Activated gamma-delta T cell treated with Interleukin-2 at 50 U/mL for 16 hours (primary cell): ENCODE measurements at regions not wholly inside any gene's neighbourhood (a gene's known extent, or its start where the extent isn't known, plus 50 kb on each side); places are given as distances from the start of the nearest gene placed in this dataset.
"Not testable (repeated sequence)": the region's sequence is repeated elsewhere in the genome, so short reads cannot be mapped to it uniquely, and the experiment has no call there.

Experiments used
- DNase-seq: peaks from one replicate; pipeline ENCODE4 v3.0.0-alpha.2; 2020

GRCh38 chr10:83680470-83680891 is 458.8 kb upstream of the GHITM start:
- no peak for DNase-seq

GRCh38 chr10:83682414-83682813 is 456.9 kb upstream of the GHITM start:
- DNase-seq = no peak

DNA sequence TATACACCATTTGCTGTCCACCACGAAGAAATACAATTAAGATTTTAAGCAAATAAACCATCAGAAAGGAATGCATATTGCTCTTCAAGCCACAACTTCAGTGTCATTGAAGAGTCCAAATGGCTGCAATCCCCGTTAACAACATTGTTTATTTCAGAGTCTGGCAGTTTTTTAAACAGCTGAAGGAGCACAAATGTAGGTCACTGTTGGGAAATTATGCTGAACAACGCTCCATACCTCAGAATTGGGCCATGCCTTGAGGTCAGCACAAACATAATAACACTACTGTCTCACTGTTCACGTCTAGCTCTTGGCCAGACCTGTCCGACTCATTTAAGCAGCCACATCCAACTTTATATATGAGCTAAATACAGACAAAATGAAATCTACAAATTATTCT is 453.9 kb upstream of the GHITM start:
- DNase-seq = no peak

GRCh38 chr10:83691791-83692596 is 447.3 kb upstream of the GHITM start:
- no peak for DNase-seq

- no peak for DNase-seq
Measured at GRCh38 chr10:83698899-83699298, 440.4 kb upstream of the GHITM start.

GRCh38 chr10:83701799-83702198 is 437.5 kb upstream of the GHITM start:
- no peak for DNase-seq

DNA sequence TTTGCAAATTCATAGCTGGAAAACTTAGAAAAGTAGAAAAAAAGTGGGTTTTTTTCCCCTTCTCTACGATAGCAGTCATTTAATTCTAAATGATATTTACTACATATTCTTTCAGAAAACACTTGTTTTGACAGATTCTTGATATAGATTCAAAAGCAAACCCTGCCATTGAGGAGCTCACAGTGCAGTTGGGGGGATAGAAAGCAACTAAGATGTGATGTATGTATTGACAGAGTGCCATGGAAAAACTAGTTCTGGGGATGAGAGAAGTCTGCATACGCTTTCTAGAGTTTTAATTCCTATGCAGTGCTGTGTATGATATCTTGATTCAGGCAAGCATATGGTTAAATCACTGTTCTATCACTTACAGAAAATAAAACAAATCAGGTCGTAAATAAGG is 436.6 kb upstream of the GHITM start:
- no peak for DNase-seq

DNA sequence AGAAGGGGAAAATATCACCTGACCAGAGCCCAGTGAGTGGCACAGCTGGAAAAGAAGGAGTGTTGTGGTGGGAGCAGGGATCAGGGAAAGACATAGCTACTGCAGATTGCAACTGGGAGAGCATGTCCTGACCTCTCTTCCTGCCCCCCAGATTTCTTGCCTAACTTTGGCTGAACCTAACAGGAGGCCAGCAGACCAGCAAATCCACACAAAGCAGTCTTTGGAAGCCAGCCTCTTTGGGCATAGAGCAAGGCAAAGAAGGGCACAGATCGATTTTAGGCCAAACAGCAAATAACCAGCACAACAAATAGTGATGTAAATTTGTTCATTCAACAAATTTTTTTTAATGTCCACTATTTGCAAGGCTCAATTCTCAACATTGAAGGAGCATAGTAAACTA is 433.2 kb upstream of the GHITM start:
- DNase-seq = no peak

- no peak for DNase-seq
Measured at GRCh38 chr10:83706952-83707582, 432.2 kb upstream of the GHITM start.

DNA sequence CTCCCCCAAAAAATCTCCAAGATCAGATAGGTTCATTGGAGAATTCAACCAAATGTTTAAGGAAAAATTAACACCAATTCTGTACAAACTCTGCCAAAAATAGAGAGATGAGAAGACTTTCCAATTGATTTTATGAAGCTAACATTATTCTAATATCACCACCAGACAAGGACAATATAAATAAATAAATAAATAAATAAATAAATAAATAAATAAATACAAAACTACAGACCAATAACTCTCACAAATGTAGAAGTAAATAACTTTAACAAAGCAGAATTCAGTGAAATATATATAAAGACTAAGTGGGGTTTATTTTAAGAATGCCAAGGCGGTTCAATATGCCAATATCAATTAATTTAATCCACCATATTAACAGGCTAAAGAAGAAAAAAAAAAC is 425.9 kb upstream of the GHITM start:
- DNase-seq = no peak

DNA sequence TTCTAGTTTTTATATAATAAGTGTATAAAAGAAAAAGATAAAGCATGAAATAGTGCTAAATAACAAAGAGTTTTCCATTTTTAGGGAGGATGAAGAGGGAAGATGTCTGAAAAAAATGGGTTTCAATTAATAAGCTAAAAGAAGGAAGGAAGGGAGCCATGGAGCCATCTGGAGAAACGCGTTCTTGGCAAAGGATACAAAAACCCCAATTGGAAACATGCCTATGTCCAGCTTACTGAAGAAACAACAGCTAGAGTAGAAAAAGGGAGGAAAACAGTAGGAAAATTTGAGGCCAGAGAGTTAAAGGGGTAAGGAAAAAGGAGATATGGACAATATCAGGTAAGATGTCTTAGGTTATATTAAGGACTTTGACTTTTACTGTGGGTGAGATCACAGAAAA is 416.2 kb upstream of the GHITM start:
- DNase-seq = no peak

DNA sequence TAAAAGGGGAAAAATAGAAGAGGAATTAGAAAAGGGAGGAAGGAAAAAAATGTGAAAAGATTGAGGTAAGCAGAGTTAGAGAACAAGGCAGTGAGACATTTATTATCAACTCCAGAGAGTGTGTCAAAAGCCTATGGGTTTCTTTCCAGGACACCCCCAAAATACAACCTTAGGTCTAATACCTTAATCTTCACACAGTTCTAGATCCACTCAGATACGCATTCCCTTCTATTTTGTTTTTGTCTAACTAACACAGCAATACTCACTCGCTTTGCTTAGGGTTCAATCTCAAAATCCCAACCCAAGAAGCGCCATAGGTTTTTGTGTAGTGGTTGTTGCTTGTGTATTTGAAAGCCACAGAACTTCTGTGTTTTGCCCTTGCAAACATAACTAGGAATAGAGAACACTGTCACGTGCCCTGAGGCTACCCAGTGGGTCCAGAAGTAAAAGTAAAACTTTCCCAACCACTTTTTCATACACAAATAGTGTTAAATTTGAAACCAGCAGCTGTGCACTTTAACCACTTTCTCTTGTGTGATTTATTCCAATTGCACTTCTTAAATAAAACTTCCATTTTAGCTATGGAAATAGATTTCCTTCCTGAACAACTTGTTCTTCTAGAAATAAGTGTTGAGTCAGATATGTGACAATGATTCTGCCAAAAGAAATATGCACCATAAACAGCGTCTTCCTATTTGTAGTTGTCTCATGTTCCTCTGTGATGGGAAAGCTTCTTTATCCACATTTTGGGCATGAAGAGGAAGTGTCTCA is 414.7 kb upstream of the GHITM start:
- DNase-seq = no peak

GRCh38 chr10:83725567-83725966 is 413.7 kb upstream of the GHITM start:
- no peak for DNase-seq

- DNase-seq = no peak
Measured at GRCh38 chr10:83734278-83734677, 405.0 kb upstream of the GHITM start.

DNA sequence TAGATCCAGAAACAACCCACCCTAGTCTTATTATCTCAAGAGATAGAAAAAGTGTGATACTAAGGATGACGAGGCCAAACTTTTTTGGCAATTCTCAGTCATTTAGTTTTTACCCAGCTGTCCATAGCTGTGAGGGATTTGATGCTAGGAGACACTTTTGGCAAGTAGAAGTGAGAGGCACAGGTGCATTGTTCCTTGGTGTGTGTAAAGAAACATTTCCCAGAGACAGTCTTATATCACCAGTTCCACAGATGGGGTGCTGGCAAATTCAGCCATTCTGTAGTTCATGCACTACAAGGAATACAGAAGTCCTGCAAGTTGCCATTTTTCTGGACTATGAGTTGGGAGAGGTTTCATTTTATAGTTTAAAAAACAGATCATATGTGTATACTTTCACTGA is 403.3 kb upstream of the GHITM start:
- DNase-seq = no peak

GRCh38 chr10:83750604-83751003 is 388.7 kb upstream of the GHITM start:
- no peak for DNase-seq

DNA sequence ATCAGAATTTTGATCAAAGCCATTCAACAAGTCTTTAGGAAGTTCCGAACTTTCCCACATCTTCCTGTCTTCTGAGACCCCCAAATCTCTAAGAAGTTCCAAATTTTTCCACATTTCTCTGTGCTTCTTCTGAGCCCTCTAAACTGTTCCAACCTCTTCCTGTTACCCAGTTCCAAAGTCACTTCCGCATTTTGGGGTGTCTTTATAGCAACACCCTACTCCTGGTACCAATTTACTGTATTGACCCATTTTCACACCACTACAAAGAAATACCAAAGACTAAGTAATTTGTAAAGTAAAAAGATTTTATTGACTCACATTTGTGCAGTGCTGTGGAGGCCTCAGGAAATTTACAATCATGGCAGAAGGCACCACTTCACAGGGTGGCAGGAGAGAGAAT is 385.8 kb upstream of the GHITM start:
- no peak for DNase-seq

GRCh38 chr10:83754857-83755256 is 384.5 kb upstream of the GHITM start:
- no peak for DNase-seq

DNA sequence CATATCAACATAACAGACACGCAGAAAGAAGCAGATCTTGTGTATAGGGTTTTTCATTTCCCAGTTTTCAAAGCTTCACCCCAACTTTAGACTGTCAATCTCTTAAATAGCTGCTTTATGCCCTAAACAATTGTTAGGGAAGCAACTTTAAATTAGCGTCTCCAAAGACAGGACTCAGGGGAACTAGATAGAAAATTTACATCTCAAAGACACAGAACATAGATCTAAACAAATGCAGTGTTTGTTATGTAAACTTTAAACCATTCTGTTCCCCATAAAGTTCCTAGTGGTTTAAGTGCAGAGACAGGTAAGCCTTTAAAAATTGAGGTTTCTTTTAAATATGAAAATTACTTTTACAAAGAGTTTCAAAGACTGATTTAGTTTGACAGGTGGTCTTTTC is 379.2 kb upstream of the GHITM start:
- no peak for DNase-seq

DNA sequence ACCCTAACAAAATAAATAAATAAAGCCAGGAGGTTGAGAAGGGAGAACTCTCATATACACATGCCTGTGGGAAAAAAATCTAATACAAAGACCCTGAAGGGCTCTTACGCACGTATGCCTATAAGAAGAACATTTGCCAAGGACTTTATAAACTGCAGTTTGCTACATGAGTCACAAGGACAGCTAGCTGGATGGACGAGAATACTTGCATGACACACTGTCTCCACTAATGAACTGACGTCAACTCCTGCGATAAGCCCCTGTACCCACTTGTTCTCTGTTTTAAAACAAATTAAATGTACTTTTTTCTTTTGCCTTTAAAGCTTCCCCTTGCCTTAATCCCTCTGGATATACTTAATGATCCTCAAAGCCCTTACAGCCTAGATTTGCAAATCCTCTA is 374.6 kb upstream of the GHITM start:
- no peak for DNase-seq

- no peak for DNase-seq
Measured at GRCh38 chr10:83765731-83766130, 373.6 kb upstream of the GHITM start.

- DNase-seq = no peak
Measured at GRCh38 chr10:83769281-83769820, 370.0 kb upstream of the GHITM start.

GRCh38 chr10:83786701-83787100 is 352.6 kb upstream of the GHITM start:
- DNase-seq = not testable (repeated sequence)

DNA sequence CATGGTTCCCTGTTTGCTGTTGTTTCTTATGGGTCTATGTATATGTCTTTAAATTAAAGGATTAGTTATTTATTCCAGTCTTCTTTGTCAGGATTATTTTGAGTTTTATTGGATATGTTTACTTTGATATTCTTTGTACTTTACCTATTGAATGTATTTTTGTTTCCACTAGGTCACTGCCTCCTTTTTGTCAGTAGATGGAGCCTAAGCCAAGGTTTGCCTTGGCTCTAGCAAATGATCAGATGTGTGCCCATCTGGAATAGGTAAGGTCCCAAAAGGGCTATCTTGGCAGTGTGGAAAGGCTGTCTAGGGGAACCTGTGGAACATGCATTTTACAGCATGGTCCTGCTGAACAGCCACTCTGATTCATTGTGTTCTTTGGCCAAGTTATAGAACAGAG is 337.3 kb upstream of the GHITM start:
- DNase-seq = no peak
